Stimulated activated memory B cell treated with anti-CD40 and anti-IgM and Interleukin-4, amounts not matched to agents 10 μg/mL and 1 μg/mL and 100 μg/mL, for 72 hours (primary cell): ENCODE measurements at regions not wholly inside any gene's neighbourhood (a gene's known extent, or its start where the extent isn't known, plus 50 kb on each side); places are given as distances from the start of the nearest gene placed in this dataset.

Experiments used
- ATAC-seq: fragments of 150-1000 bp; cut with Tn5 transposase; 2 replicates; pipeline ENCODE4 v1.10.0; 2021
- H3K27ac Mint-ChIP-seq: one replicate; pipeline ENCODE4 v1.8.0; 2022; ENCODE audit warnings: mild to moderate bottlenecking, mixed read lengths
- H3K27me3 Mint-ChIP-seq: one replicate; pipeline ENCODE4 v1.8.0; 2022; ENCODE audit warnings: mixed read lengths
- H3K36me3 Mint-ChIP-seq: one replicate; pipeline ENCODE4 v1.8.0; 2022; ENCODE audit warnings: mixed read lengths
- H3K4me1 Mint-ChIP-seq: one replicate; pipeline ENCODE4 v1.8.0; 2022; ENCODE audit warnings: mixed read lengths
- H3K4me3 Mint-ChIP-seq: one replicate; pipeline ENCODE4 v1.8.0; 2022; ENCODE audit warnings: mild to moderate bottlenecking, moderate library complexity, mixed read lengths
- H3K9me3 Mint-ChIP-seq: one replicate; pipeline ENCODE4 v1.8.0; 2022; ENCODE audit warnings: mixed read lengths

GRCh38 chr12:105750096-105750495 is 388.7 kb downstream of the NUAK1 start:
- Mint-ChIP-seq H3K9me3 (no peaks in the 10 kb centered on the region), H3K27ac (no peak overlapping the region), H3K36me3 (no peaks in the 10 kb centered on the region), H3K4me1 (no peaks in the 10 kb centered on the region), H3K27me3 (no peaks in the 10 kb centered on the region), H3K4me3 (no peak overlapping the region)
- ATAC-seq: no peak

- Mint-ChIP-seq H3K36me3 (no peaks in the 10 kb centered on the region), H3K9me3 (no peaks in the 10 kb centered on the region), H3K27ac (no peak overlapping the region), H3K4me1 (no peaks in the 10 kb centered on the region), H3K4me3 (no peak overlapping the region), H3K27me3 (no peaks in the 10 kb centered on the region)
- ATAC-seq: no peak
Measured at GRCh38 chr12:105754313-105754712, 384.4 kb downstream of the NUAK1 start.

DNA sequence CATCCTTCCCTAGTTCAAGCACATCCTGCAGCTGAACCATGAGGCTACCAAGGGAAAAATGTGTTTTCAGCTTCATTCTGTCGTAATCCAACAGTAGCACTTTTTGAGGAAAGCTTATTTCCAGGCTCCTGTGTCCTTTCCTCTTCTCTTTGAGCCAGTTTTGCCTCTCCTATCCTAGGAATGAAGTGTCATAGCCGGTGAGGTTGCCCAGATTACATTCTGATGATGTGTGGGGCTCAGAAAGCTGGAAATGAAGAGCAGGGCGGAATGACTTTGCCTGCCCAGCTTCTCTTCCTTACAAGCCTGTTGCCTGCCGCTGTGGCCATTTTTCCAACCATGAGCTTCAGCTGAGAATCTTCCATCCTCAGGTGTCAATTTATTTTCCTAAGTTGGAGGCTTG is 381.8 kb downstream of the NUAK1 start:
- Mint-ChIP-seq H3K27me3 (no peaks in the 10 kb centered on the region), H3K4me1 (no peaks in the 10 kb centered on the region), H3K36me3 (no peaks in the 10 kb centered on the region), H3K9me3 (no peaks in the 10 kb centered on the region), H3K4me3 (no peak overlapping the region), H3K27ac (no peak overlapping the region)
- no peak for ATAC-seq

DNA sequence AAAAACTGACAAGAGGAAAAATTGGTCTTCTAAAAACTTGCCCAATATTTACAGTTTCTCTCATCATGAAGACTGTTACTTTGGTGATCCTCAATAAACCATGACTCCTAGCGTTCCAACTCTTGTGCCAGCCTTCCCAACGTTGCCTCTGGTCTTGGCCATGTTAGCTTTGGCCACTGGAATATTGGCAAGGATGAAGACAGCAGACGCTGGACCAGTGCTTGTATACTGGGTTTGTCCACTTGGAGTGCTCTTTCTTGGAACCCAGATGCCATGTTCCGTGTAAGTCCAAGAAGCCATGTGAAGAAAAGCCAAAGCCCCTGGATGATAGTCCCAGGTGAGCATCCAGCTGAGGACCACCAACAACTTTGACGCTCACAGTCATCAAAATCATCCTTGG is 379.6 kb downstream of the NUAK1 start:
- no peak for ATAC-seq
- H3K27ac Mint-ChIP-seq: no peak overlapping the region
- H3K36me3 Mint-ChIP-seq: no peaks in the 10 kb centered on the region
- H3K27me3 Mint-ChIP-seq: peaks cover 9% of the 10 kb centered on the region
- no peak overlapping the region for H3K4me3 Mint-ChIP-seq
- no peaks in the 10 kb centered on the region for H3K4me1 Mint-ChIP-seq
- H3K9me3 Mint-ChIP-seq: peaks cover 3% of the 10 kb centered on the region

- Mint-ChIP-seq H3K4me1 (peaks cover 6% of the 10 kb centered on the region), H3K4me3 (no peak overlapping the region), H3K27ac (no peak overlapping the region), H3K36me3 (no peaks in the 10 kb centered on the region), H3K27me3 (peaks cover 10% of the 10 kb centered on the region), H3K9me3 (peaks cover 3% of the 10 kb centered on the region)
- ATAC-seq: no peak
Measured at GRCh38 chr12:105761075-105761474, 377.7 kb downstream of the NUAK1 start.

- Mint-ChIP-seq H3K4me1 (peaks cover 6% of the 10 kb centered on the region), H3K27me3 (peaks cover 21% of the 10 kb centered on the region), H3K36me3 (no peaks in the 10 kb centered on the region), H3K4me3 (no peak overlapping the region), H3K9me3 (peaks cover 6% of the 10 kb centered on the region), H3K27ac (no peak overlapping the region)
- no peak for ATAC-seq
Measured at GRCh38 chr12:105764216-105764835, 374.4 kb downstream of the NUAK1 start.

DNA sequence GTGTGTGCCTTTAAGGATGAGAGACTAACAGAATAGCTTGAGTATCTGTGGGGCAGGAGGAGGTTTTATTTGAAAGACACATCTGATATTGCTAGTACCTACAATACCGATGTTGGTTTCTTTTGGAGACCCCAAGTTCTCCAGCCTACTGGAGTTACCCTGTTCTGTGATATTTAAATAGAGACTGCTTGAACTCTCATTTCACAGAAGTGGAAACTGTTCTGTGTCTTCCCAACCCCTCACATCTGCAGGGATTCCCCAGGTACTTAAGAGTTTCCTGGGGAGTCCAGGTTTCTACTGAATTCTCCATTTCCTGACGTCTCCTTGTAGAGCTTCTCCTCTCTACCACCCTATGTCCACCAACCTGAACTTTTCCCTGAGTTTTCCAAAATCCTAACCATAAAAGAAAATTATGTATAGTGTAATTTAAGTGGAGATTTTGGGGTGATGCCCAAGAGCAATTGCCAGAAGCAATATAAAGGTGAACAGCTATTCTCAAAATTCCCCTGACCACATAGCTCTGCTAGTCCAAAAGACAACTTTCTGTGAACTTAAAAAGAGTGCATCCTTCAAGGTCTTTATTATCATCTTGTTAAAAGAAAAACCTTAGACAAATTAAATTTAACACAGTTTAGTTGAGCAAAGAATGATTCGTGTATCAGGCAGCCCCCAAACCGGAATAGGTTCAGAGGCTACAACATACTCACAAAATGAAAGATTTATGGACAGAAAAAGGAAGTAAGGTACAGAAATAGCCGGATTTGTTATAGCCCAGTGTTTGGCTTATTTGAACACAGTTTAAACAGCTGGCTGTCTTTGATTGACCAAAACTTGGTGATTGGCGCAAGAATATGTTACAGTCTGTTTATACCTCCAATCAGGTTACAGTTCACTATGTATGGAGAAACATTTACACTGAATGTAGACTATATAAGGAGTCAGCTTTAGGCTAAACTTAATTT is 373.4 kb downstream of the NUAK1 start:
- Mint-ChIP-seq H3K36me3 (no peaks in the 10 kb centered on the region), H3K4me1 (peaks cover 6% of the 10 kb centered on the region), H3K27me3 (peaks cover 21% of the 10 kb centered on the region), H3K9me3 (peaks cover 6% of the 10 kb centered on the region), H3K27ac (no peak overlapping the region), H3K4me3 (no peak overlapping the region)
- ATAC-seq: no peak

- H3K36me3 Mint-ChIP-seq: no peaks in the 10 kb centered on the region
- peaks cover 6% of the 10 kb centered on the region for H3K4me1 Mint-ChIP-seq
- no peak overlapping the region for H3K4me3 Mint-ChIP-seq
- H3K9me3 Mint-ChIP-seq: peaks cover 6% of the 10 kb centered on the region
- peaks cover 27% of the 10 kb centered on the region for H3K27me3 Mint-ChIP-seq
- H3K27ac Mint-ChIP-seq: no peak overlapping the region
- ATAC-seq: no peak
Measured at GRCh38 chr12:105766029-105766428, 372.7 kb downstream of the NUAK1 start.

DNA sequence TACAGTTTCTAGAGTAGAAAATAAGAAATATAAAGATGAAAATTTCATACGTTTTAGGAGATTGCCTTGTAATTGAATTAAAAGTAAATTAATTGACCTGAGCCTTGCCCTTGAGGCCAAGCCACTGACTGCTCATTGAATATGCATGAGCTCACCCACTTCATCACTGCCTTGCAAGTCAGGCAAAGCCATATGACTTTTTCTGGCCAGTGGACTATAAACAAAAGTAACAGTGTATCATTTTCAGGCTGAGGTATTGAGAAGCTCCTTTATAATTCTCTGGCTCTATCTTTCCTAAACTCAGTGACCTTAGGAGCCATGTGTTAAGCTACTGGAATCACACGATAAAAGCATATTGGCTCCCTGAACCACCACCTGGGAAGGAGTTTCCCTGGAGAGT is 369.3 kb downstream of the NUAK1 start:
- H3K4me3 Mint-ChIP-seq: no peak overlapping the region
- H3K4me1 Mint-ChIP-seq: peaks cover 6% of the 10 kb centered on the region
- peaks cover 30% of the 10 kb centered on the region for H3K27me3 Mint-ChIP-seq
- H3K36me3 Mint-ChIP-seq: no peaks in the 10 kb centered on the region
- peaks cover 3% of the 10 kb centered on the region for H3K9me3 Mint-ChIP-seq
- ATAC-seq: no peak
- H3K27ac Mint-ChIP-seq: no peak overlapping the region

- Mint-ChIP-seq H3K27ac (no peak overlapping the region), H3K4me1 (no peaks in the 10 kb centered on the region), H3K27me3 (peaks cover 19% of the 10 kb centered on the region), H3K4me3 (no peak overlapping the region), H3K9me3 (no peaks in the 10 kb centered on the region), H3K36me3 (no peaks in the 10 kb centered on the region)
- no peak for ATAC-seq
Measured at GRCh38 chr12:105773471-105773870, 365.3 kb downstream of the NUAK1 start.

GRCh38 chr12:105774037-105774436 is 364.7 kb downstream of the NUAK1 start:
- peaks cover 19% of the 10 kb centered on the region for H3K27me3 Mint-ChIP-seq
- no peak for ATAC-seq
- H3K36me3 Mint-ChIP-seq: no peaks in the 10 kb centered on the region
- H3K4me1 Mint-ChIP-seq: no peaks in the 10 kb centered on the region
- no peak overlapping the region for H3K27ac Mint-ChIP-seq
- no peaks in the 10 kb centered on the region for H3K9me3 Mint-ChIP-seq
- H3K4me3 Mint-ChIP-seq: no peak overlapping the region

DNA sequence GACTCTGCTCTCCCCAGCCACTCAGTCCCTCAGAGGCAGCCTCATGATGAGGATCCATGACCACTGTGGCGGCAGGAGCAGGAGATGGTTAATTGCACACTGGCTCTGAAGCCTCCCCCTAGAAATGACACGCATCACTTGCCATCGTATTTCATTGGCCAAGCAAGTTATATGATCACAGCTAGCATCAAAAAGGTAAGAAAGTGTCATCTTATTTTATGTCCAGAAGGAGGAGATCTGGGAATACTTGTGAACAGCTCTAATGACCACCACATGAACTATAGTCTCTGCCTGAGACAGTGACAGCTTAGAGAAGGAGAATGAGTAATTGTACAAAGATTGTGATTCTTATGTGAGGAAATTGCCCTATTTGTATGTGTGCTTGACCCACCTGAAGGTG is 363.4 kb downstream of the NUAK1 start:
- no peak overlapping the region for H3K4me3 Mint-ChIP-seq
- H3K9me3 Mint-ChIP-seq: no peaks in the 10 kb centered on the region

DNA sequence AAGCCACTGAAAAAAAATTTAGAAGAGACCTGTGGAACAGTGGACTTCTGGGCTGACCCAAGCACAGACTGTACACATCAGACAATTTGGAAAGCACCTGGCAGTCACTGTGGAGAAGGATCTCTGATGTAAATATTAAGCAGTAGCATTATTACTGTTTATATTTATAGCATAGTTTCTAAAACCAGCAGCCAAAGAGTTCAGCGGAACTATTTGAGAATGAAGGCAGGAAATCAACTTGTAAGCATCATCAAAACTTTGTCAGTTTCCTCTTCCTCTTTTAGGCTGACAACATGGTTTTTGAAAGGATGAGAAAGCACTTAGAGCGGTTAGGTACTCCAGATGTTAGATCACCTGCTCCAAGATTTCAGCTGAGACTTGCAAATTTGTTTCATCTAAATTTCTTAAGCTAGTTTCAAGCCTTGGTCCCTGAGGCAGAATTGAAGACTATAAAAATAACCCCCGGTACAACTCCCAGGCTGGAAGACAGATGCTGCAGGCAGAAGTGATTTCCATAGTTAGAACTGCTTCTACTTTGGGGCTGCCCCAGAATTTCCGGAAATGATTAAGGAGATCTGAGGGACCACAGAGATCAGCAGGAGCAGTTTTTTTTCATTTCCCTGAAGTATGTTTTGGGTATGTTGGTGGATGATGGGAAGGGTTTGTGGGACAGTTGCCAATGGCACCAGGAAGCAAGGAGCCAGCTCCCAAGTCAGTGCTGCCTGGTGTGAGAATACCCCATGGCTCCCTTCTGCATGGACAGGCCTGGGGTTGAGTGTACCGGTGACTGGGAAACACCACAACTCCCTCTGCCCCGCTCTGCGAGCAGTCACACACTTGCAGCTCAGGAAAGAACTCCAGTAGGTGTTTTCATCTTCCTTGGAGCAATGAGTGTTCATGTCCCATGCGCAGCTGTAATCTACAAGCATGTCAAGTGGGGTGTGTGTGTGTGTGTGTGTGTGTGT is 354.5 kb downstream of the NUAK1 start:
- H3K4me1 Mint-ChIP-seq: peaks cover 11% of the 10 kb centered on the region
- H3K36me3 Mint-ChIP-seq: no peaks in the 10 kb centered on the region
- peak; percentile 55 for ATAC-seq
- peak overlapping the region; percentile 19 for H3K27ac Mint-ChIP-seq
- peaks cover 4% of the 10 kb centered on the region for H3K9me3 Mint-ChIP-seq
- H3K27me3 Mint-ChIP-seq: peaks cover 2% of the 10 kb centered on the region
- H3K4me3 Mint-ChIP-seq: no peak overlapping the region

More for the DNA sequence above, 363.4 kb downstream of the NUAK1 start:
- Mint-ChIP-seq H3K36me3 (no peaks in the 10 kb centered on the region), H3K27ac (no peak overlapping the region), H3K27me3 (peaks cover 19% of the 10 kb centered on the region), H3K4me1 (no peaks in the 10 kb centered on the region)
- ATAC-seq: no peak

DNA sequence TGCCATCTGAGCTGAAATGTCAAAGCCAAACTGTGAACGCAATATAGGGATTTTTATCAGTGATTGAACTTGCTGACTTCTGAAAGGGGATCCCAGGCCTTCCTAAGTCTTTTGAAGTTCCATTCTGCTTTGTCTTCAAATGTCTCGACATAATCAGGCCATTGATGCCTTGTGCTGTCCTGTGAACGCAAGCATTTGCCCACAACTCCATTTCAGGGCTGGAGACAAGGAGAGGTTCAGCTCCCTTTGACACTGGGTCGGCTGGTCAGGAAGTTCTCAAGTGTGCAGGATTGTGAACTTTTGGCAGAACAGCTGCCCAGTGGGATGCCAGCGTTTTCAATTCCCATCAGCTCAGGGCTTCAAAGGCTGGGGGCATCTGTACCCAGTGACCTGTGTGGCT is 345.3 kb downstream of the NUAK1 start:
- ATAC-seq: no peak
- H3K27me3 Mint-ChIP-seq: peaks cover 8% of the 10 kb centered on the region
- peaks cover 2% of the 10 kb centered on the region for H3K9me3 Mint-ChIP-seq
- no peaks in the 10 kb centered on the region for H3K36me3 Mint-ChIP-seq
- H3K27ac Mint-ChIP-seq: no peak overlapping the region
- no peaks in the 10 kb centered on the region for H3K4me1 Mint-ChIP-seq
- no peak overlapping the region for H3K4me3 Mint-ChIP-seq

DNA sequence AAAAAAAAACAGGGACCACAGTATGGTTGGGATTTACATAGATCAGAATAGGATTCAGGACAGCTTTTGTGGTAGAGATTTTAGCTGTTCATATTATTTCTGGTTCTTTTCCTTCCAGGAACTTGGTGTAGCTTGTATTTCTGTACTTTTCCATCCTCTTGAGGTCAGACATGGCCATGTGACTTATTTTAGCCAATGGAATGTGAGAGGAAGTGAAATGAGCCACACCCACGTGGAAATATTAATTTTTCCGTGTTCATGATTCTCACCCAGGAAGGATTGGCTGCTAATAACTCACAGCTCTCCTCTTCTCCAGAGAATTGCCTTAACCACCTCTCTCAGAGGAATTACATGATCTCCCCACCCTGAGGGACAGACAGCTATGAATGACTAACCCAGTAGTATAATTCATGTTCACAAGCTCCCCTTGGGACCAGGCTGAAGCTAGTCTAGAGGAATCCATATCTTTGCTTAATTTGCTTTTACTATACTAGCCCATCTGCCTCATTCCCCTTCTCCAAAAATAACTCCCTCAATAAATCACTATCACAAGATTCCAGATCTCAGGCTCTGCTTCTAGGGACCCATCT is 340.4 kb downstream of the NUAK1 start:
- ATAC-seq: no peak
- Mint-ChIP-seq H3K27me3 (no peaks in the 10 kb centered on the region), H3K4me1 (no peaks in the 10 kb centered on the region), H3K36me3 (no peaks in the 10 kb centered on the region), H3K4me3 (no peak overlapping the region), H3K27ac (no peak overlapping the region), H3K9me3 (peaks cover 3% of the 10 kb centered on the region)
